ENCODE measurements at regions not wholly inside any gene's neighbourhood (a gene's known extent, or its start where the extent isn't known, plus 50 kb on each side); places are given as distances from the start of the nearest gene placed in this dataset.

- TF ChIP-seq ZFX (IDR thresholded peaks at IDR 0.05; ENCODE audit: borderline replicate concordance): no peak
- no peak for TF ChIP-seq CTCF (IDR thresholded peaks at IDR 0.05)
- H3K27ac ChIP-seq: no peak overlapping the region
Observed at GRCh38 chr3:184465883-184466412, 86.1 kb downstream of the CHRD start.

GRCh38 chr3:184466413-184466960 lies 86.6 kb downstream of the CHRD start:
- H3K27ac ChIP-seq: no peak overlapping the region

GRCh38 chr3:184467171-184467570 lies 87.3 kb downstream of the CHRD start:
- TF ChIP-seq ZFX (IDR thresholded peaks at IDR 0.05; ENCODE audit: borderline replicate concordance) (no peak), CTCF (IDR thresholded peaks at IDR 0.05) (no peak)

More at GRCh38 chr3:184466413-184466960, 86.6 kb downstream of the CHRD start:
- no peak for TF ChIP-seq CTCF (IDR thresholded peaks at IDR 0.05)

GRCh38 chr3:184470551-184470950 lies 90.7 kb downstream of the CHRD start:
- TF ChIP-seq CTCF (IDR thresholded peaks at IDR 0.05) (no peak), ZFX (IDR thresholded peaks at IDR 0.05; ENCODE audit: borderline replicate concordance) (no peak)
- no peak overlapping the region for H3K27ac ChIP-seq

More at GRCh38 chr3:184467171-184467570, 87.3 kb downstream of the CHRD start:
- H3K27ac ChIP-seq: no peak overlapping the region

- H3K27ac ChIP-seq: no peak overlapping the region
- TF ChIP-seq ZFX (IDR thresholded peaks at IDR 0.05; ENCODE audit: borderline replicate concordance) (no peak), CTCF (IDR thresholded peaks at IDR 0.05) (no peak)
Observed at GRCh38 chr3:184471439-184471838, 90.1 kb upstream of the EPHB3 start.

GRCh38 chr3:184472723-184473428 lies 88.7 kb upstream of the EPHB3 start:
- no peak for TF ChIP-seq ZFX (IDR thresholded peaks at IDR 0.05; ENCODE audit: borderline replicate concordance)
- TF ChIP-seq CTCF (IDR thresholded peaks at IDR 0.05): no peak
- no peak overlapping the region for H3K27ac ChIP-seq

- TF ChIP-seq CTCF (IDR thresholded peaks at IDR 0.05) (no peak), ZFX (IDR thresholded peaks at IDR 0.05; ENCODE audit: borderline replicate concordance) (no peak)
- H3K27ac ChIP-seq: no peak overlapping the region
Observed at GRCh38 chr3:184474897-184475296, 86.7 kb upstream of the EPHB3 start.

All from 22Rv1 (cell line).